Heart left ventricle (tissue), 13 donors: ENCODE measurements at regions not wholly inside any gene's neighbourhood (a gene's known extent, or its start where the extent isn't known, plus 50 kb on each side); places are given as distances from the start of the nearest gene placed in this dataset.

Experiments used
- CTCF ChIP-seq, 12 donors: fragments of 200-600 bp; sonication (generic) in 4 of 12; IDR thresholded peaks; one replicate each; pipeline versions ENCODE4 v1.5.0 to v1.8.0; 2018 to 2022; ENCODE audit warnings: antibody characterized with exemption in 12 of 12, mild to moderate bottlenecking in 5 of 12
- POLR2A ChIP-seq, 2 donors: fragments of 450-650 bp; IDR thresholded peaks; one replicate each; pipeline ENCODE4 v1.6.1; 2017; ENCODE audit warnings: antibody characterized with exemption in 2 of 2, mild to moderate bottlenecking in 2 of 2, moderate library complexity in 2 of 2
- donor health status: ischemic (EF 13 %, LVEDD 7.1; RV severe dilation, severe dysfunction).
- donor health status: DM: no; HTN: yes; CAD: no.
- donor health status: DM: no; HTN: no; CAD: no.
- donor health status: ischemic (EF 25% LVEDD 6.9; RV normal size, moderate dysfunction).
- donor health status: ischemic (EF 25% LVEDD 5.7; RV mildly dilated, moderate dysfunction).
- donor health status: ischemic (EF 35%, LVEDD 5.7; RV mildly dilated, moderate dysfunction).
- donor health status: nonischemic (EF 11% LVEDD 7.7; RV severe dilation, severe dysfunction).
- donor health status: DM: yes; HTN: yes; CAD: no.
- donor health status: PGD.
- donor health status: ischemic (EF 29% LVEDD 5.4; RV normal size, mild dysfunction).
- donor health status: nonischemic (EF 23%, LVEDD 6.1; RV moderate dilation, normal function).

- TF ChIP-seq CTCF (IDR thresholded peaks at IDR 0.05), result no peak
- no peak for TF ChIP-seq POLR2A (IDR thresholded peaks at IDR 0.05)
These were observed 361.0 kb upstream of the PCSK5 start for GRCh38 chr9:75529463-75529862.
